ENCODE measurements at regions not wholly inside any gene's neighbourhood (a gene's known extent, or its start where the extent isn't known, plus 50 kb on each side); places are given as distances from the start of the nearest gene placed in this dataset.

- no peak for DNase-seq (ENCODE audit: low spot score in 2 of 2)
- no peaks in the 10 kb centered on the region for H3K36me3 ChIP-seq
- TF ChIP-seq CTCF (IDR thresholded peaks at IDR 0.05) = no peak
- no peak for TF ChIP-seq POLR2A (IDR thresholded peaks at IDR 0.05)
- no peak for TF ChIP-seq EP300 (IDR thresholded peaks at IDR 0.05)
- H3K9me3 ChIP-seq = no peaks in the 10 kb centered on the region
- no peak overlapping the region for H3K27ac ChIP-seq
- H3K27me3 ChIP-seq = peaks cover 0 to 5% of the 10 kb centered on the region in 2 donors
- no peaks in the 10 kb centered on the region for H3K4me1 ChIP-seq
- WGBS, 2 donors = 86% methylated on average over 23 to 24 of the region's 24 CpGs
- H3K4me3 ChIP-seq = no peak overlapping the region
These were observed 67.5 kb upstream of the THY1 start for GRCh38 chr11:119490253-119491006.

- DNase-seq (ENCODE audit: low spot score in 2 of 2) = no peak
- Histone ChIP-seq H3K9me3 (no peaks in the 10 kb centered on the region), H3K27me3 (peaks cover 0 to 5% of the 10 kb centered on the region in 2 donors), H3K36me3 (no peaks in the 10 kb centered on the region), H3K4me3 (no peak overlapping the region), H3K4me1 (no peaks in the 10 kb centered on the region), H3K27ac (no peak overlapping the region)
- WGBS, 2 donors = 84 to 86% methylated on average over 3 of the region's 3 CpGs
- TF ChIP-seq CTCF (IDR thresholded peaks at IDR 0.05) (no peak), EP300 (IDR thresholded peaks at IDR 0.05) (no peak), POLR2A (IDR thresholded peaks at IDR 0.05) (no peak)
These were observed 66.1 kb upstream of the THY1 start for GRCh38 chr11:119489087-119489486.

- Histone ChIP-seq H3K9me3 (no peaks in the 10 kb centered on the region), H3K27me3 (peaks cover 0 to 5% of the 10 kb centered on the region in 2 donors), H3K36me3 (no peaks in the 10 kb centered on the region), H3K4me1 (no peaks in the 10 kb centered on the region), H3K4me3 (no peak overlapping the region), H3K27ac (no peak overlapping the region)
- no peak for DNase-seq (ENCODE audit: low spot score in 2 of 2)
- TF ChIP-seq EP300 (IDR thresholded peaks at IDR 0.05) = no peak
- TF ChIP-seq CTCF (IDR thresholded peaks at IDR 0.05) = no peak
- no peak for TF ChIP-seq POLR2A (IDR thresholded peaks at IDR 0.05)
- 64 to 83% methylated on average over 9 of the region's 9 CpGs for WGBS, 2 donors
These were observed 65.5 kb upstream of the THY1 start for GRCh38 chr11:119488256-119488995.

DNA sequence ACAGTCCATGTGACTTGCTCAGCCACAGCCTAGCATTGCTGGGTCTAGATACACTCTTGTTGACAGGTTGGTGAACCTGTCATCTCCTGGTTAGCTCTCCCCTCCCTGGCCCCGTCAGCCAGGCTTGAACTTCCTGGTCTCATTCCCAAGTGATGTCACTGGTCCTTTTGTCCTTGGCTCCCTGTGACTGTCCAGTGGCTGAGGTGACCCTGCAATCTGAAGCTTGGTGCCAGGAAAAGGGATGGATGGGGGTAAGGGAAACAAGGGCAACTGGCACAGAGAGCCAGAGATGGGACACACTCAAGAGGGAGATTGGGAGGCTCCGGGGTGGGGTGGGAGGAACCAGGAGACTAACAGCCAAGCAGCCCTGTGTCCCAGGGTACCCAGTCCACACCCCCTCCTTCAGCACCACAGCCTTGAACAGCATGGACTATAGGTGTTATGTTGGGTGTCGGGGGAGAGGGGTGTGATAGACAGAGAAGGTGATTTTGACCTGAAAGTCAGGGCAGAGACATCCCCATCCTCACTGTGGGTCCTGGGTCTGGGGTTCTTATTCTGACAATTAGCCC is 63.8 kb upstream of the THY1 start:
- Histone ChIP-seq H3K36me3 (no peaks in the 10 kb centered on the region), H3K4me3 (no peak overlapping the region), H3K27ac (no peak overlapping the region), H3K4me1 (no peaks in the 10 kb centered on the region), H3K9me3 (no peaks in the 10 kb centered on the region), H3K27me3 (peaks cover 0 to 5% of the 10 kb centered on the region in 2 donors)
- WGBS, 2 donors = 76 to 82% methylated on average over 3 of the region's 3 CpGs
- no peak for TF ChIP-seq POLR2A (IDR thresholded peaks at IDR 0.05)
- TF ChIP-seq EP300 (IDR thresholded peaks at IDR 0.05) = no peak
- TF ChIP-seq CTCF (IDR thresholded peaks at IDR 0.05) = no peak
- DNase-seq (ENCODE audit: low spot score in 2 of 2) = no peak

DNA sequence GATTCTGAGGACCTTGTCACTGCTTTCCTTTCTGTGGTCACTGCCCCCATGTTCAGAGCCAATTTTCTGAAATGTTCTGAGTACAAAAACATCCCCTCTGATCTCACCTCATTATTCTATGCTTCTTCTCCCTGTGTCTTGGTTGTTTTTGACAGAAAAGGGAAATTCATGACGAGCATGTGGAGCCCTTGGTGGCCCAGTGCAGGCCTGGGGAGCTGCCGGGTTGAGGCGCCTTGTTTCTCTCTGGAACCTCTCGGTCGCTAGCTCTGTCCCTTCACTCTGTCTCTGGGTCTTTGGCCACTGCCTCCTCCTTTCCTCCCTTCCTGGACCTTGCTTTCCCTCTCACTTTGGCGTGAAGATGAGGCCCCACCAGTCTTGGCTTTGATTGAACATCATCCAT is 63.0 kb upstream of the THY1 start:
- Histone ChIP-seq H3K9me3 (no peaks in the 10 kb centered on the region), H3K27me3 (peaks cover 0 to 5% of the 10 kb centered on the region in 2 donors), H3K4me1 (peaks cover 0 to 6% (median 0%) of the 10 kb centered on the region in 4 donors), H3K36me3 (no peaks in the 10 kb centered on the region), H3K4me3 (no peak overlapping the region), H3K27ac (no peak overlapping the region)
- 66 to 81% methylated on average over 5 of the region's 6 CpGs for WGBS, 2 donors
- no peak for TF ChIP-seq CTCF (IDR thresholded peaks at IDR 0.05)
- TF ChIP-seq EP300 (IDR thresholded peaks at IDR 0.05) = no peak
- no peak for TF ChIP-seq POLR2A (IDR thresholded peaks at IDR 0.05)
- no peak for DNase-seq (ENCODE audit: low spot score in 2 of 2)

Measured in tibial nerve (tissue), 4 donors.